Large intestine (tissue), 3 donors: ENCODE measurements at regions not wholly inside any gene's neighbourhood (a gene's known extent, or its start where the extent isn't known, plus 50 kb on each side); places are given as distances from the start of the nearest gene placed in this dataset.

Source experiments
- DNase-seq, 2 donors: peaks; one replicate each; pipeline versions ENCODE4 v3.0.0 to v3.0.0-alpha.2; 2013
- H3K27ac ChIP-seq: one replicate; pipeline ENCODE4 v1.5.1; 2013; ENCODE audit warnings: low read length
- H3K27me3 ChIP-seq: 2 replicates; pipeline ENCODE4 v1.6.1; 2013; ENCODE audit warnings: low read length; ENCODE audit not compliant: control insufficient read depth, insufficient read depth
- H3K36me3 ChIP-seq: 2 replicates; pipeline ENCODE4 v1.6.1; 2013; ENCODE audit warnings: low read length; ENCODE audit not compliant: control insufficient read depth, insufficient read depth
- H3K4me1 ChIP-seq: one replicate; pipeline ENCODE4 v1.6.1; 2013; ENCODE audit warnings: low read length; ENCODE audit not compliant: control insufficient read depth, insufficient read depth
- H3K4me3 ChIP-seq: one replicate; pipeline ENCODE4 v1.5.1; 2013; ENCODE audit warnings: low read length
- H3K9me3 ChIP-seq: one replicate; pipeline ENCODE4 v1.6.1; 2013; ENCODE audit warnings: mild to moderate bottlenecking, low read depth, low read length, moderate library complexity; ENCODE audit not compliant: control insufficient read depth
- WGBS: methylation state at CpG from one replicate; pipeline ENCODE4 v1.1.5; 2013; ENCODE audit warnings: low lambda C conversion rate; ENCODE audit not compliant: insufficient coverage; 5-methylcytosine and 5-hydroxymethylcytosine counted together

GRCh38 chr10:44858988-44859387, 52.1 kb upstream of the TMEM72 start:
- no peaks in the 10 kb centered on the region for H3K36me3 ChIP-seq
- no peaks in the 10 kb centered on the region for H3K4me1 ChIP-seq
- no peak overlapping the region for H3K27ac ChIP-seq
- DNase-seq = no peak
- H3K9me3 ChIP-seq = no peaks in the 10 kb centered on the region
- peaks cover 12% of the 10 kb centered on the region for H3K27me3 ChIP-seq
- no peak overlapping the region for H3K4me3 ChIP-seq

GRCh38 chr10:44859546-44860285, 51.4 kb upstream of the TMEM72 start:
- Histone ChIP-seq H3K9me3 (no peaks in the 10 kb centered on the region), H3K36me3 (no peaks in the 10 kb centered on the region), H3K4me1 (peaks cover 3% of the 10 kb centered on the region), H3K27me3 (peaks cover 15% of the 10 kb centered on the region), H3K27ac (no peak overlapping the region), H3K4me3 (no peak overlapping the region)
- no peak for DNase-seq
- no CpG with 5 or more reads among the region's 13 CpGs for WGBS

GRCh38 chr10:44860811-44861736, 50.1 kb upstream of the TMEM72 start:
- no peak overlapping the region for H3K27ac ChIP-seq
- peaks cover 3% of the 10 kb centered on the region for H3K4me1 ChIP-seq
- no peak overlapping the region for H3K4me3 ChIP-seq
- 20% methylated on average over 1 of the region's 10 CpGs for WGBS
- no peaks in the 10 kb centered on the region for H3K9me3 ChIP-seq
- DNase-seq = no peak
- H3K36me3 ChIP-seq = no peaks in the 10 kb centered on the region
- H3K27me3 ChIP-seq = peaks cover 24% of the 10 kb centered on the region
